Heart left ventricle (tissue), 16 donors: ENCODE measurements at regions not wholly inside any gene's neighbourhood (a gene's known extent, or its start where the extent isn't known, plus 50 kb on each side); places are given as distances from the start of the nearest gene placed in this dataset.
A peak's percentile ranks its signal among the peaks of the same experiment; 100 is the strongest.

Experiments
- ATAC-seq, 4 donors: fragments of 200-7000 bp; cut with Tn5 transposase; one replicate each; pipeline ENCODE4 v1.9.1; 2020 to 2022; ENCODE audit warnings: moderate library complexity in 4 of 4, mild to moderate bottlenecking in 3 of 4, moderate number of reproducible peaks in 1 of 4
- DNase-seq, 5 donors: peaks; one replicate each; pipeline ENCODE4 v3.0.0-alpha.2; 2020
- H3K27ac ChIP-seq, 12 donors: fragments of 200-600 bp; sonication (generic) in 4 of 12; one replicate each; pipeline versions ENCODE4 v1.5.0 to v1.8.0; 2016 to 2022; ENCODE audit warnings: mild to moderate bottlenecking in 2 of 12
- H3K27me3 ChIP-seq, 9 donors: fragments of 200-600 bp; sonication (generic) in 2 of 9; one replicate each; pipeline versions ENCODE4 v1.5.1 to v1.8.0; 2016 to 2022; ENCODE audit warnings: mild to moderate bottlenecking in 3 of 9
- H3K36me3 ChIP-seq, 9 donors: fragments of 200-600 bp; sonication (generic) in 2 of 9; one replicate each; pipeline versions ENCODE4 v1.5.0 to v1.8.0; 2018 to 2022; ENCODE audit warnings: mild to moderate bottlenecking in 2 of 9
- H3K4me1 ChIP-seq, 12 donors: fragments of 200-600 bp; sonication (generic) in 4 of 12; one replicate each; pipeline versions ENCODE4 v1.5.0 to v1.8.0; 2016 to 2022; ENCODE audit warnings: mild to moderate bottlenecking in 3 of 12
- H3K4me3 ChIP-seq, 12 donors: fragments of 200-600 bp; sonication (generic) in 4 of 12; one replicate each; pipeline versions ENCODE4 v1.5.0 to v1.8.0; 2017 to 2022; ENCODE audit warnings: mild to moderate bottlenecking in 9 of 12, moderate library complexity in 4 of 12
- H3K9me3 ChIP-seq, 12 donors: fragments of 200-600 bp; sonication (generic) in 4 of 12; one replicate each; pipeline versions ENCODE4 v1.5.0 to v1.8.0; 2016 to 2022; ENCODE audit warnings: mild to moderate bottlenecking in 1 of 12
- CTCF ChIP-seq, 12 donors: fragments of 200-600 bp; sonication (generic) in 4 of 12; IDR thresholded peaks; one replicate each; pipeline versions ENCODE4 v1.5.0 to v1.8.0; 2018 to 2022; ENCODE audit warnings: antibody characterized with exemption in 12 of 12, mild to moderate bottlenecking in 5 of 12
- POLR2A ChIP-seq, 2 donors: fragments of 450-650 bp; IDR thresholded peaks; one replicate each; pipeline ENCODE4 v1.6.1; 2017; ENCODE audit warnings: antibody characterized with exemption in 2 of 2, mild to moderate bottlenecking in 2 of 2, moderate library complexity in 2 of 2
- WGBS, 4 donors: extraction: QIAGEN DNeasy Blood & Tissue Kit in 2 of 4; methylation state at CpG; one replicate each; pipeline versions ENCODE4 v1.1.5 to v1.1.7; 2013 to 2018; 5-methylcytosine and 5-hydroxymethylcytosine counted together
- intact Hi-C, 10 donors: fragments of 100-400 bp; cut with DNase I; formaldehyde crosslinking; loops; one replicate each; pipeline versions ENCODE4 v1.11.1 to v1.14.2; 2022
- donor health status: ischemic (EF 13 %, LVEDD 7.1; RV severe dilation, severe dysfunction).
- donor health status: healthy with polysubstance abuse.
- donor health status: DM: no; HTN: yes; CAD: no.
- donor health status: DM: no; HTN: no; CAD: no.
- donor health status: ischemic (EF 25% LVEDD 6.9; RV normal size, moderate dysfunction).
- donor health status: ischemic (EF 25% LVEDD 5.7; RV mildly dilated, moderate dysfunction).
- donor health status: healthy.
- donor health status: DM: yes; HTN: yes; CAD: no.
- donor health status: ischemic (EF 35%, LVEDD 5.7; RV mildly dilated, moderate dysfunction).
- donor health status: nonischemic (EF 11% LVEDD 7.7; RV severe dilation, severe dysfunction).
- donor health status: DM: yes; HTN: yes; CAD: no.
- donor health status: PGD.
- donor health status: ischemic (EF 29% LVEDD 5.4; RV normal size, mild dysfunction).
- donor health status: nonischemic (EF 23%, LVEDD 6.1; RV moderate dilation, normal function).

DNA sequence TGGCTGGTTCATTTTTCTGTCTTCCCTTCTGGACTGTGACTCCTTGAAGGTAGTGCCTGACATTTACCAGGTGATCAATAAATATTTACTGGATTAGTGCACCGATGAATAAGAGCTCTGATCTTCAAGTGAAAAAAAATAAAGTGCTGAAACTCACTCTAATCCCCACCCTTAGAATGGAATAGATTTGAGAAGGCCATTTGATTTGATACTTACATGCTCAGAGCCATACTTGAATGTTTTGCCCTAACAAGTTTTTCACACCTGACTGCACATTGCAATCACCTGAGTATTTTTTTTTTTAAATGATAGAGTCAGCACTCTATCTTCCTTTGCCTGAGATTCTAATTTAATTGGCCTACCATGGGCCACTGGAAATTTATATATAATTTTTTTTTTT is 105.7 kb downstream of the LRRC70 start:
- DNase-seq, result no peak

GRCh38 chr5:62682059-62682458 is 103.4 kb downstream of the LRRC70 start:
- no peak overlapping the region for H3K27ac ChIP-seq
- WGBS, 4 donors, result 11 to 25% (median 19%) methylated on average over 2 of the region's 2 CpGs
- H3K4me1 ChIP-seq, result peaks cover 0 to 13% (median 0%) of the 10 kb centered on the region in 12 donors
- no peaks in the 10 kb centered on the region for H3K36me3 ChIP-seq
- intact Hi-C loops, result no loop called here
- H3K27me3 ChIP-seq, result no peaks in the 10 kb centered on the region
- no peak overlapping the region for H3K4me3 ChIP-seq
- ATAC-seq, result peak in 1 of 4 donors; percentile 56
- TF ChIP-seq POLR2A (IDR thresholded peaks at IDR 0.05) (no peak), CTCF (IDR thresholded peaks at IDR 0.05) (no peak)
- peaks cover 0 to 26% (median 3%) of the 10 kb centered on the region in 12 donors for H3K9me3 ChIP-seq
- no peak for DNase-seq

More for the DNA sequence above, 105.7 kb downstream of the LRRC70 start:
- TF ChIP-seq CTCF (IDR thresholded peaks at IDR 0.05), result no peak
- TF ChIP-seq POLR2A (IDR thresholded peaks at IDR 0.05), result no peak
- WGBS, 4 donors, result 95 to 100% (median 98%) methylated on average over 1 of the region's 1 CpG
- intact Hi-C loops, result no loop called here
- ATAC-seq, result no peak
- Histone ChIP-seq H3K9me3 (peaks cover 0 to 14% (median 0%) of the 10 kb centered on the region in 12 donors), H3K4me3 (no peak overlapping the region), H3K27me3 (no peaks in the 10 kb centered on the region), H3K36me3 (no peaks in the 10 kb centered on the region), H3K27ac (no peak overlapping the region), H3K4me1 (peaks cover 0 to 13% (median 1%) of the 10 kb centered on the region in 12 donors)

DNA sequence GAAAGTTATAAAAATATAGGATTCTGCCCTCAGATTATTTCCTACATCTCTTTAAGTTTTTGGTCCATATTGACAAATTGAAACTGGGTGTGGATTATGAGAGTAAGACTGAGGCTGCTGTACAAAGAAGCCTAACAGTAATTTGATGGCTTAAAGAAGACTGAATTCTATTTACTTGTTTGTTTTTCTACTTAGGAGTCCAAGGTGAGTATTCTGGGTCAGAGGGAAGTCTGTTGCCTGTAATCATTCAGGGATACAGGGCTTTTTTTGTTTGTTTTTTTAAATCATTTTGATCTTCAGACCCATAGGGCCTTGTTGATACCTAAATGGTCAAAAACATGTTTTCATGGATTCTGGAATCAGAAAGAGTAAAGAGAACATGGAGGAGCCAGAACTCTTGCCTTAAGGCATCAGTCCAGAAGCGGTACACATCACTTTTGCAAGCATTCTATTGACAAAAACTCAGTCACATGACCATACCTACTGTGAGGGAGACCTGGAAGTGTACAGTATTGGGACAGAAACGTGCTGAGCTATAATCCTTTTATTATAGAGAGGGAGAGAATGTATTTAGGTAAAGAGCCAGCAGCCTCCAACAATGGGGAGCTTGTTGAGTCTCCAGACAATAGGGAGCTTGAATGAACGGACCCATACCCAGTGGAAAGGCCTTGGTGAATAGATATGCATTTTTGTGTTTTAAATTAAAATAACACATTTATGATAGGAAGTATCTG is 102.7 kb downstream of the LRRC70 start:
- H3K36me3 ChIP-seq, result no peaks in the 10 kb centered on the region
- peaks cover 0 to 13% (median 0%) of the 10 kb centered on the region in 12 donors for H3K4me1 ChIP-seq
- no peak for ATAC-seq
- H3K27me3 ChIP-seq, result no peaks in the 10 kb centered on the region
- no peak for TF ChIP-seq POLR2A (IDR thresholded peaks at IDR 0.05)
- TF ChIP-seq CTCF (IDR thresholded peaks at IDR 0.05), result no peak
- DNase-seq, result no peak
- no peak overlapping the region for H3K4me3 ChIP-seq
- intact Hi-C loops, result no loop called here
- WGBS, 4 donors, result 76 to 80% (median 78%) methylated on average over 3 of the region's 3 CpGs
- peaks cover 0 to 27% (median 3%) of the 10 kb centered on the region in 12 donors for H3K9me3 ChIP-seq
- no peak overlapping the region for H3K27ac ChIP-seq

DNA sequence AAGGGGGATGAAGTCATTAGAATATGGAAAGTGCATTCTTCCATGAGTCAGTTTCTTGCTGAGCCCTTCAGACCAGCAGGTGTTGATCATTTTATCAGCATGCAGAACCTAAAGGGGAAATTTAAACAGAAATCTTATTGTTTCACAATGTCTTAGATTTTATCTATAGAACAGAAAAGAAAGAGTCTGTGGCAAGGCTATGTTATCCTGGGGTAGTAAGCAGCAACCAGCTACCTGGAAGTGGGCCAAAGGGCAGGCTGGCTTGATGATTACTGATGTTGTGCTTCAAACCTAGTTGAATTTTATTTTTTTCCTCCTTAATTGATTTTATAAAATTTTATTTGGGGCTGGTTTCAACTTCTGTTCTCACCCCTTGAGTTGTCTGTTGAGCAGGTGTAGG is 101.5 kb downstream of the LRRC70 start:
- no peak overlapping the region for H3K27ac ChIP-seq
- ATAC-seq (no peak), DNase-seq (no peak)
- H3K4me1 ChIP-seq, result peaks cover 0 to 11% (median 0%) of the 10 kb centered on the region in 12 donors
- no peaks in the 10 kb centered on the region for H3K27me3 ChIP-seq
- intact Hi-C loops, result no loop called here
- no peaks in the 10 kb centered on the region for H3K36me3 ChIP-seq
- H3K9me3 ChIP-seq, result peaks cover 0 to 31% (median 3%) of the 10 kb centered on the region in 12 donors
- no peak overlapping the region for H3K4me3 ChIP-seq
- TF ChIP-seq POLR2A (IDR thresholded peaks at IDR 0.05), result no peak
- no peak for TF ChIP-seq CTCF (IDR thresholded peaks at IDR 0.05)
